ENCODE measurements at regions not wholly inside any gene's neighbourhood (a gene's known extent, or its start where the extent isn't known, plus 50 kb on each side); places are given as distances from the start of the nearest gene placed in this dataset.

DNA sequence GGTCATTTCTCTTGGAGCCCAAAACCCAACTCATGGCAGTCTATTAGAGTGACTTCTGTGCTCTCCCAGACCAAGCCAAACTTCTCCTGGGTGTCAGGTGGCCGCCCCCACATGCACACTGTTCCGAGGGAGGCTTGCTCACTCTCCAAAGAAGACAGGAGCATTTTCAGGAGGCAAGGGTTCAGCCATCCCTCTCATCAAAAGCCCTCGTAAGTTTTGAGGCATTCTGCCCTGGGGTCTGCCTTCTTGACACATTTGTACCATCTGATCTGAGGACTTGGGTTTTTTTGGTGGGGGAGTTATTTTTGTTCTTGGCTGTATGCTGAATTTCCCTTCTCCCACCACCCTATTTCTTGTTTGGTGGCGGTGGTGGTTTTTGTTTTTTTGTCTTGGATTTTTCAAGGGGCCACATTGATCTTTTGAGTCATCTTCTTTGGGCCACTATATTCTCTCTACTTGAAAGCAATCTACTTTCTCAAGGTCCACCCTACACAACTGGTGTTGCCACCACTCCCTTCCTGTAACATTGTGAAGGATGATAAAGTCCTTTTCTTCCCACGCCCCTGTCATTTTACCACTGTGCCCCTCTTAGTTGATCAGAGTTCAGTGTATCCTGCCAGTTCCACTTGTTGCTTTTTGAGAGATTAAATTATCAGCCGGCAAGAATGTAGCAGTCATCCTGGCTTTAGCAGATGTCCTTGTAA is 255.8 kb downstream of the CYP26B1 start:
- DNase-seq (ENCODE audit: low read depth in 2 of 2) = no peak

DNA sequence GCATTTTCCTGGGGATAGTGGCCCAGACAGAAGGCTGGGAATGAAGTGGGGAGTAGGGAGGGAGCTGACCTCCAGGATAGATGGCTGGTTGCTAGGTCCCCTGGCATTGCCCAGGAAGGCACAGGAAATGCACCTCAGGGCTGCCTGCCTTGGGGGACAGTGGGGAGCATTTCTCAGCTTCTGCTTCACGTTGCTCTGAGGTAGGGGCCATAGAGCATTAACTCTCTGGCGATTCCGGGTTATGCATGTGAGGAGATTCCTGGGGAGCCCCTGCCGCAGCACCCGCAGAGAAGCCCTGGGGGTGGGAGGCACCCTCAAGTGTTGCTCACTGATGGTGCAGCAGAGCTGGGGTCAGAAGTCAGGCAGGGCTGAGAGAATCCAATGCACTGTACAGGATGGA is 256.5 kb downstream of the CYP26B1 start:
- DNase-seq (ENCODE audit: low read depth in 2 of 2) = no peak

DNA sequence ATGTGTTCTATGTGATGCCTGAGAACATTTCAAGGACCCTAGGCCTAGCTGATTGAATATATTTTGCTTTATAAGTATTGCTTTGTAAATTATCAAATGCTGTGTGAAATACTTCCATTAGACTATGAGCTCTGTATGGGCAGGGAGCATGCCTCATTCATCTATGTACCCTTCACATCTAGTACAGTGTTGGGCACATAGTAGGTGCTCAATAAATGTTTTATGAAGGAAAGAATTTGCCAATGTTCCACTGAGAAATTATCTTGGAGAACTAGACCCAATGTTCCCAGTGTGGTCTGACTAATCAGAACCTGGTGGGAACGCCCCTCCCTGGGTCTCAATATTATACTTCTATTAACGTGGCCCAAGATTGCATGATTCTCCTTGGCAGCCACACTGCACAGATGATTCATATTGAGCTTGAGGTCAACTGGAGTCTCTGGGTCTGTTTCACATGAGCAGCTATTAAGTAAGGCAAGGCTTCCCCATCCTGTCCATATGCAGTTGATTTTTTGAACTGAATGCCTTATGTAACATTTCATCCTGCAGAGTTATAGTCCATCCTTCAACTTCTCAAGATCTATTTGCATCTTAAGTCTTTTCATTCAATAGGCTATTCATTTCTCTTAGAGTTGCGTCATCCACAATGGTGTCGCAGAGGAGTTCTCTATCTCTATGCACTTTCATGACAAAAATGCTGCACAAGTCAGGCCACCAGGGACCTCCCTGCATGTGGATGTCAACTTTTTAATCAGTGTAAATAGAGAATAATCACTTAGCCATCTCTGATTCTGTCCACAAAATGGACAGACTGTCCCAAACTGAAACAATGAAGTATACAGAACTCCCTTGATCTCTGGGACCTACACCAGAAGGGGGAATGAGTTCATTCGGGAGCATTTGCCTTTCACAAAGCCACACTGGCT is 257.6 kb downstream of the CYP26B1 start:
- no peak for DNase-seq (ENCODE audit: low read depth in 2 of 2)

DNA sequence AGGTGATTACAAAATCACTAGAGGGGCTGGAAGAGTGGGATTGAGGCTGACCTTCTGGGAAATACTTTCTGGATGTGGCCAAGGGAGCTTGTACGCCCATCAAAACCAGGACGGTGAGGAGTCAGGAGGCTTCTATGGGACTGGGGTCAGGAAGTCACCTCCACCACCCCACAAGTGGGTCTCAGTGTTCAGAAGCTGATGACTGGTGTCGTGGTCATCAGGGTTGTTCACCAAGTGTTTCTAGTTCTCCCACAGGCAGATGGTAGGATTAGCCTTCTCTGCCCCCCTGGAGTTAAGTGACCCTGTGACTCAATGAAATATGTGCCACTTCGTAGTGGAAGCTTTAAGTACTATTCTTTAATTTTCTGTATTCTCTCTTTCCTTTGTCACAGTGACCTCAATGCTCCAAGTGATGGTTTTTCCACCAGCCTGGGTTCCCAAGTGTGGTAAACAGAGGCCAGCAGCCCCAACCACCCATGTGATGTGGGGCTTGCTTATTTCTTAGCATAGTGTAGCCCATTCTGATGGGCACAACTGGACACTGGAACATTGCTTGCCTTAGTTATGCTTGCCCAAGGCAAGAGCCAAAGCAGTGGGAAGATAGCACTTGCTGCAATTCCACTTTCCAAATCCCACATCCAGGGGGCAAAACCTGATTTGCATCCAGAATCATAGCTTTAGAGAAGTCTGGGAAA is 258.8 kb downstream of the CYP26B1 start:
- no peak for DNase-seq (ENCODE audit: low read depth in 2 of 2)

DNA sequence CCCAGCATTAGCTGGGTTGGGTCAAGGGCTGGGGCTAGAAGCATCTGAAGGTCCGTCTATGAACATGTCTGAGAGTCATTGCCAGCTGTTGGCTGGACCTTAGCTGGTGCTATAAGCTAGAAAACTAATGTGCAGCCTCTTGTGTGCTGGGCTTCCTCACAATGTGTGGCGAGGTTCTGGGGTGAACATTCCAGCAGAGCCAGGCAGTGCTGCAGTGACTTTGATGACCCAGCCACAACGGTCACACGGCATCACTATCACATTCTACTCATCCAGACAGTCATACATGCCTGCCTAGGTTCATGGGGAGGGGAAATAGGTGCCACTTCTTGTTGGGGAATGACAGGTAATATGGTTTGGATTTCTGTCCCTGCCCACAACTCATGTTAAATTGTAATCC is 260.5 kb downstream of the CYP26B1 start:
- DNase-seq (ENCODE audit: low read depth in 2 of 2) = no peak

DNA sequence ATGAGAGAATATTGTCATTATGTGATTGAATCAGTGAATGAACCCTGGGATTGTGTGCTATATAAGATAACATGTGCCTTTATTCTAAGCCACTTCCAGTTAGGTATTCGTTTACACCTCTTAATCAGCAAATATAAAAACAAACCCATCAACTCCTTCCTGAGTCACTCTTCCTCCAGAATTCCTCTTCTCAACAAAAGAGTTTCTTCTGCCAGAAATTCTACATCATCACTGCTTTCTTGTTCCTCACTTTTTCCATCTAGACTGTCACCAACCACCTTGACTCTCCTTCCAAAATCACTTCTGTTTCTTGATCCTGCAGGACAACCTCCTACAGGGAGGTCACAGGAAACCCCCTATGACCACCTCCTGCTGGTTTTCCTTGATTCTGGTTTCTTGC is 261.4 kb downstream of the CYP26B1 start:
- DNase-seq (ENCODE audit: low read depth in 2 of 2) = no peak

DNA sequence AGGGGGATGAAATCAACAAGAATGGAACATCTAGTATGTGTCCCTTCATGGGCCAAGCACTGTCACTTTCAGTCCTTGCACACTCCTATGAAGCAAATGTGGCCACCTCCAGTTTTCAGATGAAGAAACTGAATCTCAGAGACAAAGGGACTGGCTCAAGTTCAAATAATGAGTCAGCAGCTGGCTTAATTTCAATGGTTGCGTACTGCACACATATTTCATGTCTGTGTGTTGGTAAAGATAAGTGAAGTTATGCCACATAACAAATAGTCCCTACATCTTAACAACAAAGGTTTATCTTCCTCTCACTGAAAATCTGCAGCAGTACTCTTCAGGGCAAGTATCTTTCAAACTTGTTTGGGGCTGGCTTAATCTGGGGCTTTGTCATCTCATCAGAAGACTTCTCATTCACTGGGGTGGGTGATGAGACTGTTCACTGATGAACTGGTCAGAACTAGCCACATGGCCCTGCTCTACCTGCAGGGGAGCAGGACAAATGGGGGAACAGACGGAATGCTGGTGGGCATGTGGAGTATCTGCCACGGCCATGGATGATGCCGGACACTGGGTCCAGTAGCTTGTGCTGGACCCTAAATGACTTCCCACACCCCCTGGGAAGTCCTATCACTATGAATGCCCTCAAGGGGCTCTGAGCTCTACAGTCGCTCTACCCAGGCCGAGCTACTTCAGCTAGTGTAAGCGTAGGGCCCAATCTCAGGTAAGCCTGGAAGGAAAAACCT is 263.2 kb downstream of the CYP26B1 start:
- no peak for DNase-seq (ENCODE audit: low read depth in 2 of 2)

DNA sequence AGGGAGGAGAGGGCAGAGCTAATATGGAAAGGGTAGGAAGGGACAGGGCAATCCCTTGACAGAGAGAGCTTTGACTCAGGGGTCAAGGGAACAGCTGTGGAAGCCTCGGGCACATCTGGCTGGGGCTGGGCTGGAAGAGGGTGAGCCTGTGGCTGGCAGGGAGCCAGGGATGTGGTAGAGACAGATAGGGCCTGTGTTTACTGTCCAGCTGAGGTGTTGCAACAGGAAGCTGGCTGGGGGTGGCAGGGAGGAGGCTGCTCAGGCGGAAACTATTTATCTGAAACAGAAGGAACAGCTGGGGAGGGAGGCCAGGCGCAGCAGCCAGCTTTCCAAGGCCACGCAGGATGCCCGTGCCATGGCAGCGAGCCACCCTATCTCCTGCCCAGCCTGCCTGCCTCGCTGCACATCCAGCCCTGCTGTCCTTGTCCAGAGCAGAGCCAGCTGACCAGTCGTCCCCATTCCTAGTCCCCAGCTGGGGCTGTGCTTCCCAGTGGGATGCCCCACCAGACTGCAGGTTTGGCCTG is 264.7 kb downstream of the CYP26B1 start:
- DNase-seq (ENCODE audit: low read depth in 2 of 2) = no peak

DNA sequence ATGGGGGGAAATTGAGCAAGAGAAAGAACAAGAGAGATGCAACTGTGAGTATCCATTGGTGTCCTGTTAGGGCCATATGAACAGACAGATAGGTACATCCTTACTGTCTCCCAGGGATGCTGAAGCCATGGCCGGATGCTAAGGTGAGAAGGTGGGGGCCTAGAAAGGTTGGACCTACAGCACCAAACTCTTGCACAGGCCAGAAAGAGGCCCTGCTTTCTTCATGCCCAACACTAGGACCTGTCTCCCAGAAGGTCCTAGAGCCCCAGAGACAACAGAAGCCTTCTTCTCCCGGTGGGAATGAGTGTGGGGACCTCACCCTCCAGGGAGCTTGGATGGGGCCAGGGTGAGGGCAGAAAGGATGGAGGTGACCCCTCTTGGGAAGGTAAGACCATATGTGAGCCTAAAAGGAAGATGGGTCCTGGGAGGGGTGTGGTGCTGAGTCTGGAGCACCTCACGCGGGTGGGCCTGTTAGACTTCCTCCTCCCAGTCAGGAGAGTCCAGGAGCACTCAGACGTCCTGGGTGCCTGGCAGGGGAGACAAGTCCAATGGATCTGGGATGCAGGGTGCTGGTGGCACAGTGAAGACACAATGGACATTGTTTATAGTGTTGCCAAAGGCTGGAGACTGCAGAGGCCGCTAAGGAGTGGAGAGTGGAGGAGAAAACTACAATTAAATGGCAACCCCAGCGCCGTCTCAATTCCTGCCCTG is 265.3 kb downstream of the CYP26B1 start:
- DNase-seq (ENCODE audit: low read depth in 2 of 2) = no peak

DNA sequence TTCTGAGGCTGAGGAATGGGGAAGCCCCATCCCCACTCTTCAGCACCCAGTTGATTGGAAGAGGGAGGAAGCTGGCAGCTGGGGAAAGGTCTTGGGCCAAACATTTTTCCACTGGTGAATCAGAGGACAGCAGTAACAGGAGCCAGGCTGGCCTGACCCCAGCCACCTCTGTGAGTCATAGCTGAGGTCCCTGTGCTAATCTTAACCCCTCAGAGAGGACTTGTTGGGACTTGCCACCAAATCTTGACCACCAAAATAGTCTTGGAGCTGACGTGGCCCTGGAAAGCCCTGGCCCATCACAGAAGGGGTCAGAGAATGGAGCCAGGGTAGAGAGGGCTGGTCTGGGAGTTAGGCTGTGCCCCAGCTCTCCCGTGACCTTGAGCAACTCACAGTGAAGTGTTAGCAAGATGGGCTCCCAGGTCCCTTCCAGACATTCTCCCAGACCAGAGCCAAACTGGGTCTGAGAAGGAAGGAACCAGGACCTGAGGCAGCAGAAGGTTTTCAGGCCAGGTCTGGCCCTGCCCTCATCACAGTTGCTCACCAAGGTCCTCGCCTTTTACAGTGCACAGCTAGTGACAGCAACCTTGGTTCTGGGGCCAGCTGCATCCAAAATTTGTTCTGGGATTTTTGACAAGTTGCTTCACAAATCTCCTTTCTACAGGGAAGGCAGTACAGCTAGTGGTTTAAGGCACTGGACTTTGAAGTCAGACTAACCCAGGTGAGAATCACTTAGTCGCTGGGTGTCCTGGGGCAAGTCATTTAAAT is 266.6 kb downstream of the CYP26B1 start:
- DNase-seq (ENCODE audit: low read depth in 2 of 2) = no peak

DNA sequence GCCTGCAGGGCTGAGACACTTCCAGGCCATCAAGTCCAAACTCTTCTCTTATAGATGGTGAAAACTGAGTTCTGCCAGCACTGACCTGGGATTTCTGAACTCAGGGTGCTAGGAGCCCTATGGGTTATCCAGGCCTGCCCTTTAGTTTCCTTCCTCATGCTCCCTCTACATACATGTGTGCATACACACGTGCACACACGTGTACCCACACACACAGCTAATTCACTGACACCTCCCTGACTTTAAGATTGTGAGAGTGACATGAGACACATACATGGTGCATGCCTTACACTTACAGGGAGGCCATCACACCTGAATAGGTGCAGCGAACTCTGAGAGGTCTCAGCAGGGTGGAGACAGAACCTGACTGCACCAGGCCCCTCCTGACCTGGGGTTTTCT is 267.4 kb downstream of the CYP26B1 start:
- DNase-seq (ENCODE audit: low read depth in 2 of 2) = no peak

DNA sequence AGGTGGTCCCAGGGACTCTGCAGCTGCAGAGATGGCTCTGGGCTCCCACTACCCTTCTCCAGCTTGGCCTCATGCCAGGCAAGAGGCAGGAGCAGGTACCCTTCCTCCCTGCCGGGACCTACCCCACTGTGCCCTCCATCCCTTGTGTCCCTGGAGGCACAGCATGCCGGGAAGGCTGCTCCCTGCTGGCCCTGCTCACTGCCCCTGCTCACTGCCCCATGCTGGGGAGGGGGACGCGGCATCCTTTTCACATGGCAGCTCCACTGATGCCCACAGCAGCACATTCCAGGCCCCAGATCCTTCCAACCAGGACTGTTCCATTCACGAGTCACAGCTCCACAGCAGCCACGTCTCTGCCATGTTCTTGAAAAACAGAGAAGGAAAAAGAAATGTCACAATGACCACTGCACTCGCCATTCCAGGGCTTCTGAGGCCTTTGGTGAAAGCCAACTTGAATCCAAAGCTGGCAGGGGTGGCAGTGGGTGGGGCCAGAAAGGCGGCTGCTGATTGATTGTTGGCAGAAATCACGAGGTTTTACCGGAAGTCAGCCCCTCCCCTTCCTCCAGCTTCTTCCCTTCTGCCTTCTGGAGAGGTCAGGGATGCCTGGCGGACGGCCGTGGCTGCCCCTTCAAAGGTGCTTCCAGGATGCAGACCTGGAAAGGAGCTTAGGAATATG is 268.0 kb downstream of the CYP26B1 start:
- no peak for DNase-seq (ENCODE audit: low read depth in 2 of 2)

DNA sequence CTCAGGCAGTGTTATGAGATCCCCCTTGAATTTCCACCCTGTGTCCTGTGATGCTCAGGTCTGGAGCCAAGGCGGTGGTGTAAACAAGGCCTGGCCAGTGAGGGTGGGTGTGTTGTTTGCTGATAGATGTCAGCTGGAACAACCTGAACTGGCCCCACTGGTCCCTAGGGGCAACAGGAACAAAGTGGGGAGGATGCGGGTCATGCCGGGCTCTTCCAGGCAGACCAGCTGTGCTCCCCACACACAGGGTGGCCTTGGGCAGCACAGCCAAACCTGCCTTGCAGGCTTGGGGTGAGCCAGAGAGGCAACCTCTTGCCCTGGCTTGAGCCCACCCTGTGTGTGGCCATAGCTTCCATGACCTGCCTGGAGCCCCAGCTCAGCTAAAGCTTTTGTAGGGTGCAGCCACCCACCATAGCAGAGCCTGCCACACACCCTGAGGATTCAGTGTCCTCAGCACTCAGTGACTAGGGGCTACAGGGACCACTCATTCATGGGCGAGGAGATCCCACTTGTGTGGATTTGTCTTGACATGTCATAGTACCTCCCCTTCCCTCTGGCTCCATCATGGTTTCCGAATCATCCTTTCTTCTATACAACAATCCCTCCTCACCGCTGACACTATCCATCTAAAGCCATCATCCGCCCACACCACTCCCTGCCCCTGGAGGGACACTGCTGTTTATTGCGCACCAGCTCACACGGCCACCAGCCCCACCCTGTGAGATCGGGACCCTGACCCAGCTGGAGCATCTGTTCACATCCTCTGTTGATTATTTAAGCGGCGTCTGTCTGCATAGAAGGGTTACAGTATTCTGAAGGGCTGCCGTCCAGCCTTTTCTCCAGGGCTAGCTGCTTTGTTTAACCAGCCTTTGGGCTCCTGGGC is 268.8 kb downstream of the CYP26B1 start:
- no peak for DNase-seq (ENCODE audit: low read depth in 2 of 2)

DNA sequence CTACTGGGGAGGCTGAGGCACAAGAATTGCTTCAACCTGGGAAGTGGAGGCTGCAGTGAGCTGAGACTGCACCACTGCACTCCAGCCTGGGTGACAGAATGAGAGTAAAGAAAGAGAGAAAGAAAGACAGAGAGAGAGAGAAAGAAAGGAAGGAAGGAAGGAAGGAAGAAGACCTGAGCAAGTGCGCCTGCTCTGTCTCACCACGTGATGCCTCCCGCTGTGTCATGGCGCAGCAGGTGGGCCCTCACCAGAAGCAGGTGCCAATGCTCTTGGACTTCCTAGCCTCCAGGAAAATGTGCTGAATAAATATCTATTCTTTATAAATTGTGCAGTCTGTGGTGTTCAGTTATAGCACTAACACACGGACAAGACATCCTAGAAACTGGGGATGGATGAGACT is 270.0 kb downstream of the CYP26B1 start:
- DNase-seq (ENCODE audit: low read depth in 2 of 2) = no peak

DNA sequence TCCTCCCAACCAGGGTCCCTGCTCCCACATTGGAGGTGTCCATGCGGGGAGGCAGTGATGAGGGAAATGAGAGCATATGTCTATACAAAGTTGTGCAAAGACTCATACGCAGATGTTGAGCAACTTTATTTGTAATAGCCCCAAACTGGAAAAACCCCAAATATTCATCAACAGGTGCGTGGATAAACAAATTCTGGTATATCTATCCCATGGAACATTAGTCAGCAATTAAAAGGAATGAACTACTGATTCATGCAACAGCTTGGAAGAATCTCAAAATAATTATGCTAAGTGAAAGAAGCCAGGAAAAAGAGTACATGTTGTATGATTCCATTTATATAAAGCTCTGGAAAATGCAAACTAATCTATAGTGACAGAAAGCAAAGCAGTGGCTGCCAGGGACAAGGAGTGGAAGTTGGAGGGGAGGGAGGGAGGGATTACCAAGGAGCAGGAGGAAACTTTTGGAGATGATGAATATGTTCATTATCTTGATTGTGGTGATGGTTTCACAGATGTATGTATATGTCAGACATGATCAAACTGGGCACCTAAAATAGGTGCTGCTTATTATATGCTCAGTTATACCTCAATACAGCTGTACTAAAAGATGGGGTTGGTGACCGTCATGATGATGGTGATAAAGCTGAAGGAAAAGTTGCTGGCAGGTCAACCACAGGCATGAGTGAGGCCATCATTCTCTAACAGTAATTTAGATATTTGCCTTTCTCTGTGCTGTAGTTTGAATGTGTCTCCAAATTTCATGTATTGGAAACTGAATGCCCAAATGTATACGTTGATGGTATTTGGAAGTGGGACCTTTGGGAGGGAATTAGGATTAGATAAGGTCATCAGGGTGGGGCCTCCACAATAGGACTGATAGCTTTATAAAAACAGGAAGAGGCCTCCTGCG is 270.9 kb downstream of the CYP26B1 start:
- no peak for DNase-seq (ENCODE audit: low read depth in 2 of 2)

DNA sequence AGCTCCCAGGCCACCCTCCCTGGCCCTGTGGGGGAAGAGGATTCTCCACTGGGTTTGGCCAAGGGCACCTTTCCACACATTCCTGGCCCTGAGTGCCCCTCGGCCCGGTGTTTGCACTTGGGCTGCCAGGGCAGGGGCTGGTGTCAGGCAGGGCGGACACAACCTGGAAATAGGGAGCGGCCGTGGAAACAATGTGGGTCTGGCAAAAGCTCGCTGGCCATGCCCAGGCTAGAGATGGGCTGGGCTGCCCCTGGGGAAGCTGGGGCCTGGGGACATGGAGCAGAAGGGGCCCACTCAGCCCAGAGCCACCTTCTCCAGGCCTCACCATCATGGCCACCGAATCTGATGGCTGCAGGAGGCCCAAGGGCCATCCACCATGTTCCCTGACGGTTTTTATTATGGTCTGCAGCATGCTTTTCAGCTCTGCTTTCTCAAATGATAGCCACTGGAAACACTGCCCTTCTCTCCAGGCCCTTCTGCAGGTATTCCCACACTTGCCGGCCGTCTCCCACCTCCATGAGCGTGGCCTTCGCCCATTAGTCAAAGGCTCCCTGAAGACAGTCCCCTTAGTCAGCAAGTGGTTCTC is 275.1 kb downstream of the CYP26B1 start:
- no peak for DNase-seq (ENCODE audit: low read depth in 2 of 2)

DNA sequence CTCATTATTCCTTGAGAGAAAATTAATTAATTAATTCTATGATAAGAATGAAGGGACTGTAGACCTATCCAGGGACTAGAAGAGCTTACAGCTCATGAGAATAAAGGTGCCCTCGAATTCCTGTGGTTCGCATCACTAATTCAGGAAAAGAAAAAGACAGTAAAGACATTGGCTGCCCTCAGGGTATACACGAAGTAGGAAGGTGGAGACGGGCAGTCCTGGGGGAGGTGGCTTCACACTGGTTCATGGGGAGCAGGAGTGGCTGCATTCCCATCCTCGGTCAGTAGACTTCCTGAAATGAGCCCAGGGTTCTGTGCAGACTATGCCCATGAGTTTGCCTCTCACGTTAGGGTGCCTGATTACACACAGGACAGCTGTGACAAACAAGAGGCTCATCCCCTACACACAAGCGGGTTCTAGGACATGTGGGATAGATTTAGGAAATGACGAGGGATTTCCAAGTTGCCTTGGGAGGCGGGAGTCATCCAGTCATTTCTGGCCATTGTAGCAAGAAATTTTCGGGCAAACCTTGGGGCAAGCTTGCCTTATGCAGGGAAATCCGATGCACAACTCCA is 282.2 kb downstream of the CYP26B1 start:
- DNase-seq (ENCODE audit: low read depth in 2 of 2) = no peak

Measured in stimulated activated CD8-positive, alpha-beta memory T cell treated with anti-CD3 and anti-CD28 coated beads, Interleukin-7, amount 100 ng/mL, for 4 hours (primary cell).